Nephron progenitor cell (in vitro differentiated cells): ENCODE measurements at regions not wholly inside any gene's neighbourhood (a gene's known extent, or its start where the extent isn't known, plus 50 kb on each side); places are given as distances from the start of the nearest gene placed in this dataset.

Experiments used
- DNase-seq: peaks from one replicate; pipeline ENCODE4 v3.0.0; 2021
- H3K27ac Mint-ChIP-seq: 2 replicates; pipeline ENCODE4 v1.8.0; 2021; ENCODE audit warnings: mild to moderate bottlenecking, moderate library complexity, mixed read lengths
- H3K27me3 Mint-ChIP-seq: 2 replicates; pipeline ENCODE4 v1.8.0; 2021; ENCODE audit warnings: mild to moderate bottlenecking, low read depth, mixed read lengths; ENCODE audit not compliant: poor library complexity
- H3K36me3 Mint-ChIP-seq: 2 replicates; pipeline ENCODE4 v1.8.0; 2021; ENCODE audit warnings: low read depth, mixed read lengths
- H3K4me1 Mint-ChIP-seq: 2 replicates; pipeline ENCODE4 v1.8.0; 2021; ENCODE audit warnings: mixed read lengths
- H3K4me3 Mint-ChIP-seq: 2 replicates; pipeline ENCODE4 v1.8.0; 2021; ENCODE audit warnings: mild to moderate bottlenecking, moderate library complexity, mixed read lengths
- H3K9me3 Mint-ChIP-seq: 2 replicates; pipeline ENCODE4 v1.8.0; 2021; ENCODE audit warnings: mild to moderate bottlenecking, moderate library complexity, mixed read lengths
- TF ChIP-seq, protein P1 (sequence below): fragments of 200-600 bp; sonication (generic); IDR thresholded peaks from 2 replicates; pipeline ENCODE4 v1.5.0; 2021; ENCODE audit warnings: antibody characterized with exemption

DNA sequence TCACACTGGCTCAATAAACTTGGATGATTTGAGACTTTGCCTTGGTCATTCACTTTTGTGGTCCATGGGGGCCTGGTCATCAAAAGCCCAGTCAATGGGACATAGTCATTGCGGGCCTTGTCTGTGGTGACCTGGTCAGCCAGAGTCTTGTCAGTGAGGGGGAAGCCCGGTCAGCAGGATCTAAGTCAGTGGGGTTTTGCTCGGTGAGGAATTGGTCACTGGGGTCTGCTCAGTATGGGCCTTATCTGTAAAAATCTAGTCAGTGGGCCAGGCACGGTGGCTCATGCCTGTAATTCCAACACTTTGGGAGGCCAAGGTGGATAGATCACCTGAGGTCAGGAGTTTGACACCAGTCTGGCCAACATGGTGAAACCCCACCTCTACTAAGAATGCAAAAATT lies 63.7 kb upstream of the TPM4 start:
- Mint-ChIP-seq H3K27me3 (no peaks in the 10 kb centered on the region), H3K9me3 (peaks cover 77% of the 10 kb centered on the region), H3K4me3 (no peak overlapping the region), H3K27ac (no peak overlapping the region), H3K4me1 (no peaks in the 10 kb centered on the region), H3K36me3 (no peaks in the 10 kb centered on the region)
- DNase-seq = no peak
- TF ChIP-seq, protein P1, sequence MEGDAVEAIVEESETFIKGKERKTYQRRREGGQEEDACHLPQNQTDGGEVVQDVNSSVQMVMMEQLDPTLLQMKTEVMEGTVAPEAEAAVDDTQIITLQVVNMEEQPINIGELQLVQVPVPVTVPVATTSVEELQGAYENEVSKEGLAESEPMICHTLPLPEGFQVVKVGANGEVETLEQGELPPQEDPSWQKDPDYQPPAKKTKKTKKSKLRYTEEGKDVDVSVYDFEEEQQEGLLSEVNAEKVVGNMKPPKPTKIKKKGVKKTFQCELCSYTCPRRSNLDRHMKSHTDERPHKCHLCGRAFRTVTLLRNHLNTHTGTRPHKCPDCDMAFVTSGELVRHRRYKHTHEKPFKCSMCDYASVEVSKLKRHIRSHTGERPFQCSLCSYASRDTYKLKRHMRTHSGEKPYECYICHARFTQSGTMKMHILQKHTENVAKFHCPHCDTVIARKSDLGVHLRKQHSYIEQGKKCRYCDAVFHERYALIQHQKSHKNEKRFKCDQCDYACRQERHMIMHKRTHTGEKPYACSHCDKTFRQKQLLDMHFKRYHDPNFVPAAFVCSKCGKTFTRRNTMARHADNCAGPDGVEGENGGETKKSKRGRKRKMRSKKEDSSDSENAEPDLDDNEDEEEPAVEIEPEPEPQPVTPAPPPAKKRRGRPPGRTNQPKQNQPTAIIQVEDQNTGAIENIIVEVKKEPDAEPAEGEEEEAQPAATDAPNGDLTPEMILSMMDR = no peak

DNA sequence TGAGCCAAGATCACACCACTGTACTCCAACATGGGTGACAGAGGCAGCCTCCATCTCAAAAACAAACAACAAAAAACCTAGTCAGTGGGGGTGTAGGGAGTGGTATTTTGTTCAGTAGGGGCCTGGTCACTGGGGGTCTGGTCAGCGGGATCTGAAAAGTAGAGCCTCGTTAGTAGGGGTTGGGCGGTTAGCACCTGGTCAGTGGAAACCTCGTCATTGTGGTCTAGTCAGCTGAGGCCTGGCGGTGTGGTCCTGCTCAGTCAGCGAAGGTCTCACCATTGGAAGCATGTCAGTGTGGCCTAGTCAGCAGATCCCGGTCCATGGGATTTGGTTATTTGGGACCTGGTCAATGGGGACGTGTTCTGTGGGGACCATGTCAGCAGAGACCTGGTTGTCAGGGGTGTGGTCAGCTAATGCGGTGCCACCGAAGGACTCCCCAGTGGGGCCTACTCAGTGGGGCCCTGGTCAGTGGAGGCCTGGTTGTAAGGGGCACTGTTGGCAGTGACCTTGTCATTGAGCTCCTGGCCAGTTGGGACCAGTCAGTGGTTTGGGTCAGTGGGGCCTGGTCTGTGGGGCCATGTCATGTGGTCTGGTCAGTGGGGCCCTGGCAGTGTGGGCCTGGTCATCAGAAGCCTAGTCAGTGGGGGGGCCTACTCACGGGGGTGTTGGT lies 63.0 kb upstream of the TPM4 start:
- DNase-seq = no peak
- Mint-ChIP-seq H3K27ac (no peak overlapping the region), H3K36me3 (no peaks in the 10 kb centered on the region), H3K4me1 (no peaks in the 10 kb centered on the region), H3K9me3 (peaks cover 78% of the 10 kb centered on the region), H3K4me3 (no peak overlapping the region), H3K27me3 (peaks cover 1% of the 10 kb centered on the region)
- TF ChIP-seq, protein P1 = no peak

DNA sequence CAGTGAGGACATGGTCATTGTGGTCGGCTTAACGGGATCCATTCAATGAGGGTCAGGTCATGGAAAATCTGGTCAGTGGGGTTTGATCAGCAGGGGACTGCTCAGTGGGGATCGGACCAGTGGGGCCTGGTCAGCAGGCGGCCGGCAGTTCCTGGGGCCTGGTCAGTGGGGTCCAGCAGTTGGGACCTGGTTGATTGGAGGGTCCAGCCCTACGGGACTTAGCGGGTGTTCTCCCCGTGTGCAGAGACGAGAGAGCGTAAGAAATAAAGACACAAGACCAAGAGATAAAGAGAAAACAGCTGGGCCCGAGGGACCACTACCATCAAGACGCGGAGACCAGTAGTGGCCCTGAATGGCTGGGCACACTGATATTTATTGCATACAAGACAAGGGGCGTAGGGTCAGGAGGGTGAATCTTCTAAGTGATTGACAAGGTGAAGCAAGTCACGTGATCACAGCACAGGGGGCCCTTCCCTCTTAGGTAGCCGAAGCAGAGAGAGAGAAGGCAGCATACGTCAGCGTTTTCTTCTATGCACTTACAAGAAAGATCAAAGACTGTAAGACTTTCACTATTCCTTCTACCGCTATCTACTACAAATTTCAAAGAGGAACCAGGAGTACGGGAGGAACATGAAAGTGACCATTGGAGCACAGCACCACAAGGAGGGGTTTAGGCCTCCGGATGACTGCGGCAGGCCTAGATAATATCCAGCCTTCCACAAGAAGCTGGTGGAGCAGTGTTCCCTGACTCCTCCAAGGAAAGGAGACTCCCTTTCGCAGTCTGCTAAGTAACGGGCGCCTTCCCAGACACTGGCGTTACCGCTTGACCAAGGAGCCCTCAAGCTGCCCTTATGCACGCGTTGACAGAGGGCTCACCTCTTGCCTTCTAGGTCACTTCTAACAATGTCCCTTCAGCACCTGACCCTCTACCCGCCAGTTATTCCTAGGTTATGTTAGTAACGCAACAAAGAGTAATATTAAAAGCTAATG lies 62.1 kb upstream of the TPM4 start:
- H3K4me3 Mint-ChIP-seq = no peak overlapping the region
- H3K27me3 Mint-ChIP-seq = peaks cover 3% of the 10 kb centered on the region
- no peak for DNase-seq
- H3K36me3 Mint-ChIP-seq = no peaks in the 10 kb centered on the region
- no peaks in the 10 kb centered on the region for H3K4me1 Mint-ChIP-seq
- TF ChIP-seq, protein P1 = no peak
- peaks cover 83% of the 10 kb centered on the region for H3K9me3 Mint-ChIP-seq
- no peak overlapping the region for H3K27ac Mint-ChIP-seq

DNA sequence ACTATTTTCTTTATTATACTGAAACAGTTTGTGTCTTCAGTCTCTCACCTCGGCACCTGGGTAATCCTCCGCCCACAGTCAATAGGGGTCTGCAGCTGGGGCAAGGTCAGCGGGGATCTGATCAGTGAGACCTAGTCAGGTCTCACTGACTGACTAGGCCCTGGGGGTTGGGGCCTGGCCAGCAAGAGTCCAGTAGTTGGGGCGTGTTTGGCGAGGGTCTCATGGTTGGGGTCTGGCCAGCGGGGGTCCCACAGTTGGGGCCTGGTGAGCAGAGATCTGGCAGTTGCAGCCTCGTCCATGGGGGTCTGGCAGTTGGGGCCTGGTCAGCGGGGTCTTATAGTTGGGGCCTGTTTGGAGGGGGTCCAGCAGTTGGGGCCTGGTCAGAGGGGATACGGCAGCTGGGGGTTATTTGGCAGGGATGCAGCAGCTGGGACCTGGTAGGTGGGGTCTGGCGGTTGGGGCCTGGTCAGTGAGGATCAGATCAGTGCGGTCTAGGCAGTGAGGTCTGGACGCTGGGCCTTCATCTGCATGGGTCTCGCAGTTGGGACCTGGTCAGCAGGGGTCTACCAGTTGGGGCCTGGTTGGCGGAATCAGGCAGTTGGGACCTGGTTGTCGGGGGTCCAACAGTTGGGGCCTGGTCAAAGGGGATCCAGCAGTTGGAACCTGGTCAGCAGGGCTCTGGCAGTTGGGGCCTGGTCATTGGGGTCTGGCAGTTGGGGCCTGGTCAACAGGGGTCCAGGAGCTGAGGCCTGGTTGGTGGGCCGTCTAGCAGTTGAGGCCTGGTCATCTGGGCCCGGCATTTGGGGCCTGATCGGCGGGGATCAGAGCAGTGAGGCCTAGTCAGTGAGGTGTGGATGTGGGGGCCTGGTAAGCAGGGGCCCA lies 61.1 kb upstream of the TPM4 start:
- H3K27me3 Mint-ChIP-seq = peaks cover 3% of the 10 kb centered on the region
- H3K9me3 Mint-ChIP-seq = peaks cover 83% of the 10 kb centered on the region
- H3K4me1 Mint-ChIP-seq = no peaks in the 10 kb centered on the region
- no peak for DNase-seq
- H3K4me3 Mint-ChIP-seq = no peak overlapping the region
- no peaks in the 10 kb centered on the region for H3K36me3 Mint-ChIP-seq
- TF ChIP-seq, protein P1 = no peak
- H3K27ac Mint-ChIP-seq = no peak overlapping the region

DNA sequence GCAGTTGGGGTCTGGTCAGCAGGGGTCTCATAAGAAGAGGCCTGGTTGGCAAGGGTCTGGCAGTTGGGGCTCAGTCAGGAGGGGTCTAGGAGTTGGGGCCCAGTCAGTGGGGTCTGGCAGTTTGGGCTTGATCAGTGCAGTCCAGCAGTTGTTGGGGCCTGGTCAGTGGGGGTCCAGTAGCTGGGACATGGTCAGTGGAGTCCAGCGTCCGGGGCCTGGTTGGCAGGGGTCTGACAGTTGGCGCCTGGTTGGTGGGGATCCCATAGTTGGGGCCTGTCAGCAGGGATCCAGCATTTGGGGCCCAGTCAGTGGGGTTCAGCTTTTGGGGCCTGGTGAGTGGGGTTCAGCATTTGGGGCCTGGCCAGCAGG lies 60.5 kb upstream of the TPM4 start:
- H3K27me3 Mint-ChIP-seq = peaks cover 3% of the 10 kb centered on the region
- peaks cover 85% of the 10 kb centered on the region for H3K9me3 Mint-ChIP-seq
- TF ChIP-seq, protein P1 = no peak
- no peaks in the 10 kb centered on the region for H3K4me1 Mint-ChIP-seq
- no peak overlapping the region for H3K4me3 Mint-ChIP-seq
- no peaks in the 10 kb centered on the region for H3K36me3 Mint-ChIP-seq
- H3K27ac Mint-ChIP-seq = no peak overlapping the region
- DNase-seq = no peak
